ENCODE measurements at regions not wholly inside any gene's neighbourhood (a gene's known extent, or its start where the extent isn't known, plus 50 kb on each side); places are given as distances from the start of the nearest gene placed in this dataset.

DNA sequence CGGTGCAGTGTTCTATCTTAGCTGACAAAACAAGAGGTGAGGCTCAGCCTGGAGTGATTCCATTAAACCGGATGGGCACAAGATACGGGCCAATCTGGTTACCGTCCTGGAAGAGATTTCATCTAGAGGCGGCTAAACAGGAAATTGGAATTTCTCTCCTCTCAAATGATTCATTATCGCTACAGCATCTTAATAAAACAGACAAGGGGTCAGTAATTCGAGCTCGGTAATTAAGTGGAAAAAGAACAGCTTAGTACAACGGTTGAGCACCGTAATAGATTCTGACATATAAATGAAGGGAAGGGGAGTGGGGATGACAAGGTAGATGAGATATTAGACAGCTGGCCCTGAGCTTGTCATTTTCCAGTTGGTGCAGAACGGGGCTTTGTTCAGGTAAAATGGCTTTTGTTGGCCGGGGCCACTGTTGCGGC is 137.2 kb downstream of the EDN3 start:
- no peak overlapping the region for H3K4me3 ChIP-seq (replicated peaks in 1 of 4; ENCODE audit: control extremely low read depth in 1 of 4, insufficient read depth in 1 of 4, low read depth in 3 of 4, low read length in 4 of 4)
- no peaks in the 10 kb centered on the region for H4K20me1 ChIP-seq (ENCODE audit: control insufficient read depth, extremely low read depth, insufficient read depth, low read length)
- H3K27me3 ChIP-seq (ENCODE audit: control insufficient read depth, insufficient read depth, low read length): no peaks in the 10 kb centered on the region
- H3K27ac ChIP-seq (ENCODE audit: insufficient read depth, low read length): no peak overlapping the region
- no peaks in the 10 kb centered on the region for H3K9me3 ChIP-seq (ENCODE audit: control insufficient read depth, insufficient read depth, low read depth, low read length)
- no peaks in the 10 kb centered on the region for H3K4me1 ChIP-seq (ENCODE audit: control insufficient read depth, extremely low read depth, insufficient read depth, low read length)
- H3K9ac ChIP-seq (ENCODE audit: insufficient read depth, low read length): no peak overlapping the region
- H2AFZ ChIP-seq (ENCODE audit: low read length): no peak overlapping the region
- DNase-seq (ENCODE audit: low read depth in 2 of 2): no peak
- TF ChIP-seq EZH2 (IDR thresholded peaks at IDR 0.05; ENCODE audit: low read length, missing control alignments): no peak
- TF ChIP-seq, protein P1, sequence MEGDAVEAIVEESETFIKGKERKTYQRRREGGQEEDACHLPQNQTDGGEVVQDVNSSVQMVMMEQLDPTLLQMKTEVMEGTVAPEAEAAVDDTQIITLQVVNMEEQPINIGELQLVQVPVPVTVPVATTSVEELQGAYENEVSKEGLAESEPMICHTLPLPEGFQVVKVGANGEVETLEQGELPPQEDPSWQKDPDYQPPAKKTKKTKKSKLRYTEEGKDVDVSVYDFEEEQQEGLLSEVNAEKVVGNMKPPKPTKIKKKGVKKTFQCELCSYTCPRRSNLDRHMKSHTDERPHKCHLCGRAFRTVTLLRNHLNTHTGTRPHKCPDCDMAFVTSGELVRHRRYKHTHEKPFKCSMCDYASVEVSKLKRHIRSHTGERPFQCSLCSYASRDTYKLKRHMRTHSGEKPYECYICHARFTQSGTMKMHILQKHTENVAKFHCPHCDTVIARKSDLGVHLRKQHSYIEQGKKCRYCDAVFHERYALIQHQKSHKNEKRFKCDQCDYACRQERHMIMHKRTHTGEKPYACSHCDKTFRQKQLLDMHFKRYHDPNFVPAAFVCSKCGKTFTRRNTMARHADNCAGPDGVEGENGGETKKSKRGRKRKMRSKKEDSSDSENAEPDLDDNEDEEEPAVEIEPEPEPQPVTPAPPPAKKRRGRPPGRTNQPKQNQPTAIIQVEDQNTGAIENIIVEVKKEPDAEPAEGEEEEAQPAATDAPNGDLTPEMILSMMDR (conservative IDR thresholded peaks at IDR 0.05 in 1 of 2, IDR thresholded peaks at IDR 0.05 in 1 of 2; ENCODE audit: low read depth in 1 of 2, low read length in 2 of 2): no peak
- no peak overlapping the region for H3K4me2 ChIP-seq (ENCODE audit: extremely low read depth, insufficient read depth, low read length)
- no peaks in the 10 kb centered on the region for H3K36me3 ChIP-seq (ENCODE audit: control insufficient read depth, insufficient read depth, low read length)
- no peaks in the 10 kb centered on the region for H3K79me2 ChIP-seq (ENCODE audit: control insufficient read depth, insufficient read depth, low read length)

DNA sequence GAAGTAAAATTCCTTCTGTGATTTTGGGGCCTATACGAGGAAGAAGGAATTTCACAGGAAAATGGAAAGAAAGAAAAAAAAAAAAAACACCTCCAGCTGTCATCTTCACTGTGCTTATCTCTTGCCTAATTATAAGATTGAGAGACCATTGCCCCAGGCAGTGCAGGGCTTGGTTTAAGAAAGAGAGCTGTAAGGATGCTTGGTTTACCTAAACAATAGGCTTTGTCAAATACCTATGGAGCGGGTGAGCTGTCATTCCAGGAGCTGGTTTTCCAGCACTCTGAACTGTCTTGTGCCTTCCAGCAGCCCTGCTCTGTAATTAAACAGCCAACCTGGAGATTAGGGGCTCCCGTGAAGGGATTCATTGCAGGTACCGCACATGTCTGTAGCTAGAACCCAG is 137.8 kb downstream of the EDN3 start:
- Histone ChIP-seq H3K27me3 (ENCODE audit: control insufficient read depth, insufficient read depth, low read length) (no peaks in the 10 kb centered on the region), H3K4me2 (ENCODE audit: extremely low read depth, insufficient read depth, low read length) (no peak overlapping the region), H3K4me3 (replicated peaks in 1 of 4; ENCODE audit: control extremely low read depth in 1 of 4, insufficient read depth in 1 of 4, low read depth in 3 of 4, low read length in 4 of 4) (no peak overlapping the region), H3K9me3 (ENCODE audit: control insufficient read depth, insufficient read depth, low read depth, low read length) (no peaks in the 10 kb centered on the region), H2AFZ (ENCODE audit: low read length) (no peak overlapping the region), H3K9ac (ENCODE audit: insufficient read depth, low read length) (no peak overlapping the region), H3K27ac (ENCODE audit: insufficient read depth, low read length) (no peak overlapping the region), H4K20me1 (ENCODE audit: control insufficient read depth, extremely low read depth, insufficient read depth, low read length) (no peaks in the 10 kb centered on the region), H3K4me1 (ENCODE audit: control insufficient read depth, extremely low read depth, insufficient read depth, low read length) (no peaks in the 10 kb centered on the region), H3K79me2 (ENCODE audit: control insufficient read depth, insufficient read depth, low read length) (no peaks in the 10 kb centered on the region), H3K36me3 (ENCODE audit: control insufficient read depth, insufficient read depth, low read length) (no peaks in the 10 kb centered on the region)
- no peak for DNase-seq (ENCODE audit: low read depth in 2 of 2)
- TF ChIP-seq, protein P1 (conservative IDR thresholded peaks at IDR 0.05 in 1 of 2, IDR thresholded peaks at IDR 0.05 in 1 of 2; ENCODE audit: low read depth in 1 of 2, low read length in 2 of 2): no peak
- no peak for TF ChIP-seq EZH2 (IDR thresholded peaks at IDR 0.05; ENCODE audit: low read length, missing control alignments)

DNA sequence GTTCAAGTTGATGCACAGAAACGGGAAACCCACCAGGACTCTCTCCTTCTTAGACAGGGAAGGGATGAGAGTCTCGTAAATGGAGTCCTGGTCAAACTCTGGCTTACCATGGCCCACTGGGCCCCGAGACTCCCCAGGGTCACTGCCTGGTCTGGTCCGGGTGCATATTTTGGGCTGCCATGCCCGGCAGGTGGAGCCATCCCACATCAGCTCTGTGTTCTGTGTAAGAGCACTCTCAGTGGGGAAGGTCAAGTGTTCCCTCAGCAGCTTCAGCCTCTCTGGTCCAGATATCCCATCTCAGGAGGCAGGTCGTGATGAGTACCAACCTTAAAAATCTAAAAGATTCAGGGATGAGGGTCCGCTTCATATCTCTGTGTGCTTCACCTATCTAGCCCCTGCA is 138.8 kb downstream of the EDN3 start:
- Histone ChIP-seq H3K36me3 (ENCODE audit: control insufficient read depth, insufficient read depth, low read length) (no peaks in the 10 kb centered on the region), H3K4me1 (ENCODE audit: control insufficient read depth, extremely low read depth, insufficient read depth, low read length) (no peaks in the 10 kb centered on the region), H3K9me3 (ENCODE audit: control insufficient read depth, insufficient read depth, low read depth, low read length) (no peaks in the 10 kb centered on the region), H4K20me1 (ENCODE audit: control insufficient read depth, extremely low read depth, insufficient read depth, low read length) (no peaks in the 10 kb centered on the region), H3K27me3 (ENCODE audit: control insufficient read depth, insufficient read depth, low read length) (no peaks in the 10 kb centered on the region), H3K79me2 (ENCODE audit: control insufficient read depth, insufficient read depth, low read length) (no peaks in the 10 kb centered on the region), H3K4me3 (replicated peaks in 1 of 4; ENCODE audit: control extremely low read depth in 1 of 4, insufficient read depth in 1 of 4, low read depth in 3 of 4, low read length in 4 of 4) (no peak overlapping the region), H3K27ac (ENCODE audit: insufficient read depth, low read length) (no peak overlapping the region), H3K9ac (ENCODE audit: insufficient read depth, low read length) (no peak overlapping the region), H3K4me2 (ENCODE audit: extremely low read depth, insufficient read depth, low read length) (no peak overlapping the region), H2AFZ (ENCODE audit: low read length) (no peak overlapping the region)
- DNase-seq (ENCODE audit: low read depth in 2 of 2): no peak
- TF ChIP-seq EZH2 (IDR thresholded peaks at IDR 0.05; ENCODE audit: low read length, missing control alignments): no peak
- TF ChIP-seq, protein P1 (conservative IDR thresholded peaks at IDR 0.05 in 1 of 2, IDR thresholded peaks at IDR 0.05 in 1 of 2; ENCODE audit: low read depth in 1 of 2, low read length in 2 of 2): no peak

Measured in fibroblast of lung (primary cell).